ENCODE measurements at regions not wholly inside any gene's neighbourhood (a gene's known extent, or its start where the extent isn't known, plus 50 kb on each side); places are given as distances from the start of the nearest gene placed in this dataset.

DNA sequence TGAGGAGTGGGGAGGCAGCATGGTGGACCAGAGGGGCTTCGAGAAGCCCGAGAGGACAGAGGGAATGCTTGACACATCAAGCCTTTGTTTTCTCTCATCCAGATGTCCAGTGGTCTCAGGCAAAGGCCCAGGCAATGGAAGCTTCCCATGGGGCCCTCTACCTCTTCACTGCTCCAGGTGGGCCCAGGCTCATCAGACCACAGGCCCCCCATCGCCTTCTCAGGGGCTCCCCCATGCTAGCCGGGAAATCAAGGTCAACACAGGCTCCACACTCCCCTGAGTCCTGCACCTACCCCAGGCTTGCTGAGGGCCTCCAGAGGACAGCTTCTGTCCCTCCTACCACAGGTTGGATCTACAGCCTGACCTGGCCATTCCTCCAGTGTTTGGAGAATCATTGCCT, 157.5 kb downstream of the CHST1 start:
- Histone ChIP-seq H4K91ac (ENCODE audit: low read length) (no peak overlapping the region), H3K79me1 (replicated peaks; ENCODE audit: low read length, poor library complexity, severe bottlenecking) (no peaks in the 10 kb centered on the region), H3K14ac (ENCODE audit: low read length in 2 of 2) (no peak overlapping the region), H3K27ac (ENCODE audit: low read length, poor library complexity, severe bottlenecking) (no peak overlapping the region), H3K4me2 (ENCODE audit: low read length, poor library complexity, severe bottlenecking) (no peak overlapping the region), H3K27me3 (ENCODE audit: control insufficient read depth in 1 of 2, insufficient read depth in 1 of 2, low read length in 2 of 2) (peaks cover 19 to 65% of the 10 kb centered on the region in 2 experiments), H3K36me3 (ENCODE audit: control insufficient read depth in 1 of 2, insufficient read depth in 2 of 2, low read depth in 1 of 2, low read length in 2 of 2) (no peaks in the 10 kb centered on the region), H3K4ac (ENCODE audit: low read depth in 1 of 2, low read length in 2 of 2) (no peak overlapping the region), H3K9ac (ENCODE audit: low read length) (no peak overlapping the region), H2AK5ac (ENCODE audit: low read length, severe bottlenecking) (no peak overlapping the region), H2BK12ac (ENCODE audit: low read length in 2 of 2) (no peak overlapping the region), H2BK15ac (ENCODE audit: low read depth, poor library complexity, severe bottlenecking) (no peak overlapping the region), H3K4me1 (ENCODE audit: control insufficient read depth, insufficient read depth, low read depth, low read length) (no peaks in the 10 kb centered on the region), H3K4me3 (ENCODE audit: insufficient read depth in 1 of 2, low read depth in 1 of 2, low read length in 2 of 2) (no peak overlapping the region), H3K9me3 (ENCODE audit: control insufficient read depth, low read length) (peaks cover 7% of the 10 kb centered on the region), H3K18ac (ENCODE audit: low read depth in 1 of 2, low read length in 2 of 2) (no peak overlapping the region), H2AFZ (ENCODE audit: low read depth, low read length) (no peak overlapping the region), H4K8ac (ENCODE audit: low read length) (no peak overlapping the region), H2BK120ac (ENCODE audit: low read depth, low read length) (no peak overlapping the region), H3K23ac (ENCODE audit: low read length in 2 of 2) (no peak overlapping the region), H2BK5ac (ENCODE audit: low read depth, low read length, poor library complexity, severe bottlenecking) (no peak overlapping the region)
- 98% methylated on average over 4 of the region's 4 CpGs for WGBS
- DNase-seq: no peak

DNA sequence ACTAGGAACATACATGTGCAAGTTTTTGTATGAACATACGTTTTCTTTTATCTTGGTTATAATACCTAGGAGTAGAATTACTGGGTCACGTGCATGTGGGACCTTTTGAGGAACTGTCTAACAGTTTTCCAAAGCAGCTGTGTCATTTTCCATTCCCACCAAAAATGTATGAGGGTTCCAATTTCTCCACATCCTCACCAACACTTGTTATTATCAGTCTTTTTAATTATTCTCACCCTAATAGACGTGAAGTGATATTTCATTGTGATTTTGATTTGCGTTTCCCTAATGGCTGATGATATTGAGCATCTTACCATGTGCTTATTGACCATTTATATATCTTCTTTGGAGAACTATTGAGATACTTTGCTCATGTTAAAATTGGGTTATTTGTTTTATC, 162.1 kb downstream of the CHST1 start:
- Histone ChIP-seq H4K8ac (ENCODE audit: low read length) (no peak overlapping the region), H2BK12ac (ENCODE audit: low read length in 2 of 2) (no peak overlapping the region), H3K14ac (ENCODE audit: low read length in 2 of 2) (no peak overlapping the region), H3K27me3 (ENCODE audit: control insufficient read depth in 1 of 2, insufficient read depth in 1 of 2, low read length in 2 of 2) (peaks cover 5 to 49% of the 10 kb centered on the region in 2 experiments), H3K27ac (ENCODE audit: low read length, poor library complexity, severe bottlenecking) (no peak overlapping the region), H2AK5ac (ENCODE audit: low read length, severe bottlenecking) (no peak overlapping the region), H2BK5ac (ENCODE audit: low read depth, low read length, poor library complexity, severe bottlenecking) (no peak overlapping the region), H3K18ac (ENCODE audit: low read depth in 1 of 2, low read length in 2 of 2) (no peak overlapping the region), H3K9ac (ENCODE audit: low read length) (no peak overlapping the region), H3K4me3 (ENCODE audit: insufficient read depth in 1 of 2, low read depth in 1 of 2, low read length in 2 of 2) (no peak overlapping the region), H2AFZ (ENCODE audit: low read depth, low read length) (no peak overlapping the region), H3K36me3 (ENCODE audit: control insufficient read depth in 1 of 2, insufficient read depth in 2 of 2, low read depth in 1 of 2, low read length in 2 of 2) (no peaks in the 10 kb centered on the region), H2BK15ac (ENCODE audit: low read depth, poor library complexity, severe bottlenecking) (no peak overlapping the region), H3K79me1 (replicated peaks; ENCODE audit: low read length, poor library complexity, severe bottlenecking) (no peaks in the 10 kb centered on the region), H3K9me3 (ENCODE audit: control insufficient read depth, low read length) (peaks cover 8% of the 10 kb centered on the region), H3K23ac (ENCODE audit: low read length in 2 of 2) (no peak overlapping the region), H3K4ac (ENCODE audit: low read depth in 1 of 2, low read length in 2 of 2) (no peak overlapping the region), H3K4me2 (ENCODE audit: low read length, poor library complexity, severe bottlenecking) (no peak overlapping the region), H3K4me1 (ENCODE audit: control insufficient read depth, insufficient read depth, low read depth, low read length) (peaks cover 4% of the 10 kb centered on the region), H2BK120ac (ENCODE audit: low read depth, low read length) (no peak overlapping the region), H4K91ac (ENCODE audit: low read length) (no peak overlapping the region)
- WGBS: 100% methylated on average over 1 of the region's 4 CpGs
- no peak for DNase-seq

DNA sequence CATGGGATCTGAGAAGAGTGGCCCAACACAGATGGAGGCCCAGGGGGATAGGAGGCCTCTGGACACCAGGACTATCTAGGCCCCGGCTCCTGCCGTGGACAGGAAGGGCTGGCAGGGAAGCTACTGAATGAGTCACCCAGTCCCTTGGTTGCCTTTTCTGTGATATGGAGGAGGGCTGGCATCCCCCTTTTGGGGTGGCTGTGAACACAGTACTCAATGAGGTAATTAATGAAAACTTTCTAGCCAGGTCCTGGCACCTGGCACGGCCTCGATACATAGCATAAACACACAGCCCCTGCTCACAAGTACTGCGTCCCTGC, 163.2 kb downstream of the CHST1 start:
- H2BK15ac ChIP-seq (ENCODE audit: low read depth, poor library complexity, severe bottlenecking): no peak overlapping the region
- no peak overlapping the region for H3K14ac ChIP-seq (ENCODE audit: low read length in 2 of 2)
- H2AK5ac ChIP-seq (ENCODE audit: low read length, severe bottlenecking): no peak overlapping the region
- H4K91ac ChIP-seq (ENCODE audit: low read length): no peak overlapping the region
- WGBS: 75% methylated on average over 5 of the region's 5 CpGs
- H2BK12ac ChIP-seq (ENCODE audit: low read length in 2 of 2): no peak overlapping the region
- H3K4me1 ChIP-seq (ENCODE audit: control insufficient read depth, insufficient read depth, low read depth, low read length): peaks cover 4% of the 10 kb centered on the region
- H3K9ac ChIP-seq (ENCODE audit: low read length): no peak overlapping the region
- no peak overlapping the region for H3K27ac ChIP-seq (ENCODE audit: low read length, poor library complexity, severe bottlenecking)
- H3K23ac ChIP-seq (ENCODE audit: low read length in 2 of 2): no peak overlapping the region
- H3K9me3 ChIP-seq (ENCODE audit: control insufficient read depth, low read length): peaks cover 8% of the 10 kb centered on the region
- H3K4me2 ChIP-seq (ENCODE audit: low read length, poor library complexity, severe bottlenecking): no peak overlapping the region
- H2AFZ ChIP-seq (ENCODE audit: low read depth, low read length): no peak overlapping the region
- no peak overlapping the region for H3K18ac ChIP-seq (ENCODE audit: low read depth in 1 of 2, low read length in 2 of 2)
- H3K27me3 ChIP-seq (ENCODE audit: control insufficient read depth in 1 of 2, insufficient read depth in 1 of 2, low read length in 2 of 2): peaks cover 5 to 45% of the 10 kb centered on the region in 2 experiments
- H4K8ac ChIP-seq (ENCODE audit: low read length): no peak overlapping the region
- H3K4ac ChIP-seq (ENCODE audit: low read depth in 1 of 2, low read length in 2 of 2): no peak overlapping the region
- H3K4me3 ChIP-seq (ENCODE audit: insufficient read depth in 1 of 2, low read depth in 1 of 2, low read length in 2 of 2): no peak overlapping the region
- H3K79me1 ChIP-seq (replicated peaks; ENCODE audit: low read length, poor library complexity, severe bottlenecking): no peaks in the 10 kb centered on the region
- no peak for DNase-seq
- no peak overlapping the region for H2BK120ac ChIP-seq (ENCODE audit: low read depth, low read length)
- no peaks in the 10 kb centered on the region for H3K36me3 ChIP-seq (ENCODE audit: control insufficient read depth in 1 of 2, insufficient read depth in 2 of 2, low read depth in 1 of 2, low read length in 2 of 2)
- no peak overlapping the region for H2BK5ac ChIP-seq (ENCODE audit: low read depth, low read length, poor library complexity, severe bottlenecking)

DNA sequence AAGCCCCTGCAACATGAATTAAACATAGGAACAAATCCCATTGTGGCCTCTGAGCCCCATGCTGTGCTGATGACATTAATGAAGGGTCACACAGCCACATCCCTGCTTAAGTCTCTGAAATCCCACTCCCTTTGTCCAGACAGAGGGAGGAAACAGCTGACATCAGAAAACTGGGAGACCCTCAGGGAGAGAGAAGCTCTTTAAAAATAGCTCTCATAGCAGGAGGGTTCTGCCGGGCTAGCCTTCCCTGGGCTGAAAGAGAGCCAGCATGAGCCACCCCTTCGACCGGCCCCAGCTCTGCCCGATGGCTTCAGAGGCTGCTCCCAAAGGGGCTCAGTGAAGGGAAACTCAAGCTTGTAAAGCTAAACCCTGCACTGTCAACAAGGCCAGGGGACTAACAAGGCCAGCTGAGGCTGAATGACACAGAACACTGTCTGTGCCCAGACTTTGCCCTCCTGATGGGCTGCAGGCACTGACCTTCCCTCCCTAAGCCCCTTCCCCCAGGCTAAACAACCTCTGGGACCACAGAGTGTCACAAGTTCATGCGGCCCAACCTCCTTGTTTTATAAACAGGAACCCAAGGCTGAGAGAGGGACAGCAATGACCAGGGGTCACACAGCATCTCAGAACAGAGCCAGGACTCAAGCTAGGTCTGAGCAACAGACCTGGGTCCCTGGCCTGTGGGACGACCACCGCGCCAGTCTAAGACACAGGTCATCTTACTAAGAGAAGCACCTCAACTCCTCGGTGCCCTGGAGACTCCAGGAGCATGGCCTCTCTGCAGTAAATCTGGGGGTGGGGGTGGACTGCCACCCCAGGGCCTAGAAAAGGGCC, 163.8 kb downstream of the CHST1 start:
- no peak overlapping the region for H4K91ac ChIP-seq (ENCODE audit: low read length)
- no peak overlapping the region for H2BK15ac ChIP-seq (ENCODE audit: low read depth, poor library complexity, severe bottlenecking)
- no peaks in the 10 kb centered on the region for H3K79me1 ChIP-seq (replicated peaks; ENCODE audit: low read length, poor library complexity, severe bottlenecking)
- H2AK5ac ChIP-seq (ENCODE audit: low read length, severe bottlenecking): no peak overlapping the region
- H3K23ac ChIP-seq (ENCODE audit: low read length in 2 of 2): no peak overlapping the region
- no peak for DNase-seq
- H2BK12ac ChIP-seq (ENCODE audit: low read length in 2 of 2): no peak overlapping the region
- no peak overlapping the region for H3K4ac ChIP-seq (ENCODE audit: low read depth in 1 of 2, low read length in 2 of 2)
- no peak overlapping the region for H4K8ac ChIP-seq (ENCODE audit: low read length)
- peaks cover 8% of the 10 kb centered on the region for H3K9me3 ChIP-seq (ENCODE audit: control insufficient read depth, low read length)
- H3K27ac ChIP-seq (ENCODE audit: low read length, poor library complexity, severe bottlenecking): no peak overlapping the region
- no peak overlapping the region for H2BK5ac ChIP-seq (ENCODE audit: low read depth, low read length, poor library complexity, severe bottlenecking)
- H3K36me3 ChIP-seq (ENCODE audit: control insufficient read depth in 1 of 2, insufficient read depth in 2 of 2, low read depth in 1 of 2, low read length in 2 of 2): no peaks in the 10 kb centered on the region
- H3K4me2 ChIP-seq (ENCODE audit: low read length, poor library complexity, severe bottlenecking): no peak overlapping the region
- no peak overlapping the region for H2AFZ ChIP-seq (ENCODE audit: low read depth, low read length)
- H3K27me3 ChIP-seq (ENCODE audit: control insufficient read depth in 1 of 2, insufficient read depth in 1 of 2, low read length in 2 of 2): peaks cover 5 to 40% of the 10 kb centered on the region in 2 experiments
- no peak overlapping the region for H3K9ac ChIP-seq (ENCODE audit: low read length)
- H3K4me1 ChIP-seq (ENCODE audit: control insufficient read depth, insufficient read depth, low read depth, low read length): peaks cover 4% of the 10 kb centered on the region
- H3K4me3 ChIP-seq (ENCODE audit: insufficient read depth in 1 of 2, low read depth in 1 of 2, low read length in 2 of 2): no peak overlapping the region
- H3K18ac ChIP-seq (ENCODE audit: low read depth in 1 of 2, low read length in 2 of 2): no peak overlapping the region
- 77% methylated on average over 9 of the region's 9 CpGs for WGBS
- H2BK120ac ChIP-seq (ENCODE audit: low read depth, low read length): no peak overlapping the region
- no peak overlapping the region for H3K14ac ChIP-seq (ENCODE audit: low read length in 2 of 2)
